GM23248 (cell line): ENCODE measurements at regions not wholly inside any gene's neighbourhood (a gene's known extent, or its start where the extent isn't known, plus 50 kb on each side); places are given as distances from the start of the nearest gene placed in this dataset.

Experiments used
- DNase-seq: peaks from one replicate; pipeline ENCODE4 v3.0.0-alpha.2; 2015
- H2AFZ ChIP-seq: fragments of 200-600 bp; sonication (generic); 2 replicates; pipeline ENCODE4 v1.6.1; 2016; ENCODE audit warnings: antibody characterized with exemption
- H3F3A ChIP-seq: fragments of 200-600 bp; sonication (generic); 2 replicates; pipeline ENCODE4 v1.6.1; 2016; ENCODE audit warnings: mild to moderate bottlenecking, antibody characterized with exemption, mixed run types; ENCODE audit not compliant: insufficient read depth
- H3K27ac ChIP-seq: fragments of 200-600 bp; sonication (generic); 2 replicates; pipeline ENCODE4 v1.5.1; 2016; ENCODE audit warnings: mild to moderate bottlenecking
- H3K27me3 ChIP-seq: fragments of 200-600 bp; sonication (generic); replicated peaks from 2 replicates; pipeline ENCODE4 v1.6.1; 2016; ENCODE audit warnings: mild to moderate bottlenecking; ENCODE audit not compliant: insufficient read depth
- H3K36me3 ChIP-seq: fragments of 200-600 bp; sonication (generic); 2 replicates; pipeline ENCODE4 v1.6.1; 2016; ENCODE audit warnings: low read depth, mild to moderate bottlenecking
- H3K4me1 ChIP-seq: fragments of 200-600 bp; sonication (generic); 2 replicates; pipeline ENCODE4 v1.6.1; 2016; ENCODE audit warnings: mild to moderate bottlenecking; ENCODE audit not compliant: insufficient read depth
- H3K4me2 ChIP-seq: fragments of 200-600 bp; sonication (generic); one replicate; pipeline ENCODE4 v1.6.1; 2016; ENCODE audit warnings: mild to moderate bottlenecking; ENCODE audit not compliant: unreplicated experiment
- H3K4me3 ChIP-seq: fragments of 200-600 bp; sonication (generic); 2 replicates; pipeline ENCODE4 v1.5.1; 2016; ENCODE audit warnings: mild to moderate bottlenecking
- H3K79me2 ChIP-seq: fragments of 200-600 bp; sonication (generic); 2 replicates; pipeline ENCODE4 v1.6.1; 2016; ENCODE audit warnings: mild to moderate bottlenecking; ENCODE audit not compliant: insufficient read depth
- H3K9ac ChIP-seq: fragments of 200-600 bp; sonication (generic); 2 replicates; pipeline ENCODE4 v1.6.1; 2016; ENCODE audit warnings: mild to moderate bottlenecking
- H3K9me2 ChIP-seq: fragments of 200-600 bp; sonication (generic); 2 replicates; pipeline ENCODE4 v1.6.1; 2016; ENCODE audit warnings: mixed run types, mild to moderate bottlenecking, moderate library complexity; ENCODE audit not compliant: insufficient read depth
- H3K9me3 ChIP-seq: fragments of 200-600 bp; sonication (generic); one replicate; pipeline ENCODE4 v1.6.1; 2017; ENCODE audit warnings: low read depth
- H4K20me1 ChIP-seq: fragments of 200-600 bp; sonication (generic); 2 replicates; pipeline ENCODE4 v1.6.0; 2016; ENCODE audit not compliant: insufficient read depth
- EZH2 ChIP-seq: fragments of 200-600 bp; sonication (generic); IDR thresholded peaks from 2 replicates; pipeline ENCODE4 v1.6.1; 2018; ENCODE audit warnings: antibody characterized with exemption, mild to moderate bottlenecking; ENCODE audit not compliant: insufficient read depth, poor library complexity, severe bottlenecking
- EZH2phosphoT487 ChIP-seq: fragments of 200-600 bp; sonication (generic); IDR thresholded peaks from 2 replicates; pipeline ENCODE4 v1.6.1; 2018; ENCODE audit warnings: antibody characterized with exemption, moderate library complexity, mild to moderate bottlenecking, low read depth; ENCODE audit not compliant: insufficient read depth
- WGBS, 2 experiments: methylation state at CpG; one replicate each; pipeline ENCODE4 v1.1.6; 2015 to 2017; ENCODE audit warnings: low lambda C conversion rate in 2 of 2, low coverage in 1 of 2; ENCODE audit errors: missing lambda C conversion rate in 2 of 2; 5-methylcytosine and 5-hydroxymethylcytosine counted together
- in situ Hi-C: fragments of 300-500 bp; cut with MboI; formaldehyde crosslinking; loops from 2 replicates; pipeline ENCODE4 v1.15.0; 2020

DNA sequence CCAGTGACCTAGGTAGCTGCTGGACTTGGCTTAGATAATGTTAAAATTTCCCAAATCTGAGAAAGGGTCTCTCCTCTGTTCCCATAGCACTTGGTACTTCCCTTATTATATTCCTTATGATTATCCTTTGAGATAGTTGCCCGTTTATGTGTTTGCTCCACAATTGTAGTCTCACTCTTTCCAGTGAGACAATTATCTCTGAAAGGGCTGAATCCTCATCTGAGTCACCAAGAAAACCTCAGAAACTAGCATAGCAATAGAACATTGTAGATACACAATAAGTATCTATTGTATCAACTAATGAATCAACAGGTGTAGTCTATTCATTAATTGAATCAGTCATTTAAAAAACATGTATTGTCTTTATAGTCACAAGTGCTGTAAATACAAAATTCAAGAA lies 119.1 kb upstream of the FAR2 start:
- Histone ChIP-seq H2AFZ (no peak overlapping the region), H3K9ac (no peak overlapping the region), H3K36me3 (no peaks in the 10 kb centered on the region), H3K4me3 (no peak overlapping the region), H3K27ac (no peak overlapping the region), H3K9me2 (no peaks in the 10 kb centered on the region), H3K27me3 (no peaks in the 10 kb centered on the region), H3K9me3 (no peaks in the 10 kb centered on the region), H3K79me2 (no peaks in the 10 kb centered on the region), H4K20me1 (no peaks in the 10 kb centered on the region), H3K4me2 (no peak overlapping the region), H3F3A (no peaks in the 10 kb centered on the region), H3K4me1 (no peaks in the 10 kb centered on the region)
- no peak for TF ChIP-seq EZH2phosphoT487
- no peak for TF ChIP-seq EZH2
- 49 to 52% methylated on average over 1 of the region's 1 CpG for WGBS, 2 experiments
- peak; percentile 66 for DNase-seq
- in situ Hi-C loops: no loop called here

DNA sequence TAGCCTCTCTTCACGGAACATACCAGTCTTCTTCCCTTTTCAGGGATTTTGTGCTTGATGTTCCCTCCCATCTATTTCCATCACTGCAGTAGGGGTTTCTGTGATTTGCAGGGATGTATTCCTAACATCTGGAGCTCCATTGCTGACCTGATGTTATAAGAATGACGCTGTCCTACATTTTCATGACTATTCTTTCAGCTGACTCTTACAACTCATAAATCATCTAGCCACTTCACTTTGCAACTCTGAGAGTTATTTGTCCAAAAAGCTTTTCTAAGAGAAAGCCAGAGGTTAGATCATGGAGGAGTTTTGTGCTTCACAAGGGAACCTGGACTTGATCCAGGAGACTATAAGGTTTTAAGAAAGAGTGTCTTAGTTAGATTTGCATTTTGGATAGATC lies 116.6 kb upstream of the FAR2 start:
- H3K79me2 ChIP-seq: no peaks in the 10 kb centered on the region
- no peak overlapping the region for H3K9ac ChIP-seq
- peak; percentile 36 for DNase-seq
- H3K4me1 ChIP-seq: no peaks in the 10 kb centered on the region
- no peaks in the 10 kb centered on the region for H4K20me1 ChIP-seq
- no peaks in the 10 kb centered on the region for H3K9me3 ChIP-seq
- no peak overlapping the region for H3K4me3 ChIP-seq
- TF ChIP-seq EZH2: no peak
- no peak for TF ChIP-seq EZH2phosphoT487
- no peaks in the 10 kb centered on the region for H3F3A ChIP-seq
- no peaks in the 10 kb centered on the region for H3K36me3 ChIP-seq
- H2AFZ ChIP-seq: no peak overlapping the region
- H3K27me3 ChIP-seq: no peaks in the 10 kb centered on the region
- H3K4me2 ChIP-seq: no peak overlapping the region
- no peak overlapping the region for H3K27ac ChIP-seq
- in situ Hi-C loops: no loop called here
- no peaks in the 10 kb centered on the region for H3K9me2 ChIP-seq
- WGBS, 2 experiments: 41 to 49% methylated on average over 2 of the region's 2 CpGs

DNA sequence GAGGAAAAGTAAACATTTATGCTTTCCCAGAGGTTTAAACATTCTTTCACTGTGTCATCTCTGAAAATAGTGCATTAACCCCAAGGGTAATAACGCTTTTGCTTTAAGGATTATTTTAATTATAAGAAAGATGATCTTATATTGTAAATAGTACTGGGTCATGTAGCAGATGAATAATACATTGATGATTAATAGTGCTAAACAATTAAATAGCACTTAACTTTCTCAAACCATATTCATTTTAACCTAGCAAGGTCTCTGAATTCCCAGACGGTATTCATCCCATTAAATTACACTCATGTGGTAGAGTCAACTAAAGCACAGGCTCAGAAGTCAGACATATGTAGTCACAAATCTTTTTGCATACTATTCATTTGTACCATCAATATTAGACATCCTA lies 115.6 kb upstream of the FAR2 start:
- in situ Hi-C loops: no loop called here
- Histone ChIP-seq H3K27ac (no peak overlapping the region), H3K4me3 (no peak overlapping the region), H2AFZ (no peak overlapping the region), H3K9me2 (no peaks in the 10 kb centered on the region), H3F3A (peaks cover 2% of the 10 kb centered on the region; the same call in 1 of the 2 replicates), H4K20me1 (no peaks in the 10 kb centered on the region), H3K9me3 (no peaks in the 10 kb centered on the region), H3K4me2 (no peak overlapping the region), H3K9ac (no peak overlapping the region), H3K4me1 (peaks cover 1% of the 10 kb centered on the region), H3K79me2 (no peaks in the 10 kb centered on the region), H3K27me3 (no peaks in the 10 kb centered on the region), H3K36me3 (no peaks in the 10 kb centered on the region)
- no peak for TF ChIP-seq EZH2phosphoT487
- TF ChIP-seq EZH2: no peak
- DNase-seq: no peak
- WGBS, 2 experiments: 97 to 98% methylated on average over 2 of the region's 2 CpGs

DNA sequence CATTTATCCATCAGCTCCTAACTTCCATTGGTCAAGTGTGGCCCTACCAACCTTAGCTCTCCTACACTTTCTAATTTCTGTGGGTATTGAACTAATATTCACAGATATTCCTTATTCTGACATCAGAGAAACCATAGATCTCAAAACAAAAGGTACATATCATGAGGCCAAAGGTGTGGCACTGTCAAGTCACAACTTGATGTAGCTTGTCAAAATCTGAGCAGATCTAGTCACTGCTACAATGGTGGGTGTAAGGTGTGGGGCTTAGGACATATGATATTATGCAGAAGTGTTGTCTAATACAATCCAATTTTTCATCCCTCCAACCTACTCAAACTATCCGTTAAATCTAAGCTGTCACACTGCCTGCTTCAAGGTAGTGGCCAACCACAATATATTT lies 114.0 kb upstream of the FAR2 start:
- in situ Hi-C loops: no loop called here
- Histone ChIP-seq H3K9me3 (no peaks in the 10 kb centered on the region), H4K20me1 (no peaks in the 10 kb centered on the region), H3F3A (peaks cover 13% of the 10 kb centered on the region; the same call in 1 of the 2 replicates), H3K27ac (no peak overlapping the region), H3K4me2 (no peak overlapping the region), H3K9ac (no peak overlapping the region), H3K79me2 (no peaks in the 10 kb centered on the region), H3K36me3 (no peaks in the 10 kb centered on the region), H3K27me3 (no peaks in the 10 kb centered on the region), H3K4me3 (no peak overlapping the region), H3K4me1 (peaks cover 15% of the 10 kb centered on the region), H2AFZ (no peak overlapping the region), H3K9me2 (no peaks in the 10 kb centered on the region)
- 97 to 100% methylated on average over 1 of the region's 1 CpG for WGBS, 2 experiments
- DNase-seq: no peak
- TF ChIP-seq EZH2phosphoT487 (no peak), EZH2 (no peak)

DNA sequence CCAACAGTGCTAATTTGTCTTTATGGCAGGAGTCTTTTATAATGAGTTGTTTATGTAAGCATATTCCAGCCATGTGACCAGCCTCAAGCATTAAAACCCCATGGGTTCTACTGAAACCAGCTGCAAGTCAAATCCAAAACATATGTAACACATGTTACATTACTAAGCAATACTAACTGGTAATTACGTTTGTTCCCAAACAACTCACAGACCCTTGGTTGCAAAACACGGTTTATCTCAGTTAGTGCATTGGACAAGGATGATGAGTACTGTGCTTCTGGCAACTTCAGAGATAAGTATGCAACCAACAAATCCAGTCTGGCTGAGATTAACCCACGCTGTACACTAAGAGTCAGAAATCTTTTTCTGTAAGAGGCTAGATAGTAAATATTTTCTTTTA lies 110.1 kb upstream of the FAR2 start:
- H3K36me3 ChIP-seq: no peaks in the 10 kb centered on the region
- H3K9me3 ChIP-seq: no peaks in the 10 kb centered on the region
- H3K9me2 ChIP-seq: no peaks in the 10 kb centered on the region
- H3K4me1 ChIP-seq: peaks cover 47% of the 10 kb centered on the region
- TF ChIP-seq EZH2phosphoT487 (peak; percentile 63; the same call in 1 of the 2 replicates), EZH2 (no peak)
- peaks cover 42% of the 10 kb centered on the region for H3F3A ChIP-seq
- H3K4me2 ChIP-seq: peak overlapping the region; percentile 42
- no peaks in the 10 kb centered on the region for H3K79me2 ChIP-seq
- H3K27ac ChIP-seq: peak overlapping the region; percentile 25
- H3K4me3 ChIP-seq: no peak overlapping the region
- 0 to 1% methylated on average over 3 of the region's 3 CpGs for WGBS, 2 experiments
- in situ Hi-C loops: no loop called here
- no peak overlapping the region for H2AFZ ChIP-seq
- H3K27me3 ChIP-seq: no peaks in the 10 kb centered on the region
- no peak overlapping the region for H3K9ac ChIP-seq
- H4K20me1 ChIP-seq: no peaks in the 10 kb centered on the region
- peak; percentile 93 for DNase-seq
